WTC11 (cell line): ENCODE measurements at regions not wholly inside any gene's neighbourhood (a gene's known extent, or its start where the extent isn't known, plus 50 kb on each side); places are given as distances from the start of the nearest gene placed in this dataset.

Experiments
- ATAC-seq: fragments of 200-7000 bp; cut with Tn5 transposase; 2 replicates; pipeline ENCODE4 v1.10.0; 2021; ENCODE audit warnings: mild to moderate bottlenecking, moderate library complexity
- CTCF ChIA-PET: fragments of 300-600 bp; sonication (Branson Sonifier 250); formaldehyde crosslinking; loops from one replicate; lab custom pipeline; 2021; ENCODE audit warnings: antibody characterized with exemption; lab: Charles Lee
- POLR2A ChIA-PET: fragments of 350-600 bp; sonication (Branson Sonifier 250); formaldehyde crosslinking; loops from one replicate; lab custom pipeline; 2021; ENCODE audit warnings: antibody characterized with exemption; lab: Charles Lee
- DNase-seq: peaks from one replicate; pipeline ENCODE4 v3.0.0; 2021; ENCODE audit warnings: low spot score
- H3K27ac Mint-ChIP-seq: 2 replicates; pipeline ENCODE4 v1.8.0; 2021; ENCODE audit warnings: mixed read lengths
- H3K27me3 Mint-ChIP-seq: 2 replicates; pipeline ENCODE4 v1.8.0; 2021; ENCODE audit warnings: low read depth, mild to moderate bottlenecking, moderate library complexity, mixed read lengths
- H3K36me3 Mint-ChIP-seq: 2 replicates; pipeline ENCODE4 v1.8.0; 2021; ENCODE audit warnings: mixed read lengths
- H3K4me1 Mint-ChIP-seq: 2 replicates; pipeline ENCODE4 v1.8.0; 2022; ENCODE audit warnings: mixed read lengths
- H3K4me3 Mint-ChIP-seq: 2 replicates; pipeline ENCODE4 v1.8.0; 2021; ENCODE audit warnings: mild to moderate bottlenecking, moderate library complexity, mixed read lengths
- H3K9me3 Mint-ChIP-seq: 2 replicates; pipeline ENCODE4 v1.8.0; 2021; ENCODE audit warnings: mixed read lengths
- ATF1 ChIP-seq: sonication (generic); formaldehyde crosslinking; IDR thresholded peaks from 2 replicates; pipeline ENCODE4 v1.8.1; 2023; ENCODE audit warnings: mild to moderate bottlenecking, moderate library complexity, missing genetic modification reagents
- CDX4 ChIP-seq: fragments of 250-450 bp; sonication (Bioruptor Pico); IDR thresholded peaks from 2 replicates; pipeline ENCODE4 v1.9.0; 2021; ENCODE audit warnings: moderate library complexity, mild to moderate bottlenecking, inconsistent platforms, borderline replicate concordance
- CREM ChIP-seq: sonication (generic); formaldehyde crosslinking; IDR thresholded peaks from 2 replicates; pipeline ENCODE4 v1.8.1; 2022; ENCODE audit warnings: mild to moderate bottlenecking, missing genetic modification reagents, moderate library complexity
- E2F4 ChIP-seq: sonication (generic); formaldehyde crosslinking; IDR thresholded peaks from 2 replicates; pipeline ENCODE4 v1.8.1; 2022; ENCODE audit warnings: low read depth, mild to moderate bottlenecking, moderate library complexity, missing genetic modification reagents, borderline replicate concordance
- ERG ChIP-seq: fragments of 250-450 bp; sonication (Bioruptor Pico); IDR thresholded peaks from 2 replicates; pipeline ENCODE4 v1.8.0; 2021; ENCODE audit warnings: mild to moderate bottlenecking
- FOXJ3 ChIP-seq: sonication (generic); formaldehyde crosslinking; IDR thresholded peaks from 2 replicates; pipeline ENCODE4 v1.9.0; 2021; ENCODE audit warnings: missing genetic modification reagents, mild to moderate bottlenecking, borderline replicate concordance
- HMGA2 ChIP-seq: fragments of 250-450 bp; sonication (Bioruptor Pico); IDR thresholded peaks from 2 replicates; pipeline ENCODE4 v1.4.0; 2021; ENCODE audit warnings: mild to moderate bottlenecking, moderate library complexity
- IRF2 ChIP-seq: sonication (generic); formaldehyde crosslinking; IDR thresholded peaks from 2 replicates; pipeline ENCODE4 v1.8.0; 2022; ENCODE audit warnings: low read depth, missing genetic modification reagents, borderline replicate concordance
- JAZF1 ChIP-seq: fragments of 250-450 bp; sonication (Bioruptor Pico); IDR thresholded peaks from 2 replicates; pipeline ENCODE4 v1.9.0; 2021; ENCODE audit warnings: moderate library complexity, mild to moderate bottlenecking, inconsistent platforms
- JUN ChIP-seq: sonication (generic); formaldehyde crosslinking; IDR thresholded peaks from 2 replicates; pipeline ENCODE4 v1.8.0; 2023; ENCODE audit warnings: mild to moderate bottlenecking, missing genetic modification reagents
- MAX ChIP-seq: sonication (generic); formaldehyde crosslinking; IDR thresholded peaks from 2 replicates; pipeline ENCODE4 v1.8.0; 2022; ENCODE audit warnings: mild to moderate bottlenecking, missing genetic modification reagents
- NR1H2 ChIP-seq: sonication (generic); formaldehyde crosslinking; IDR thresholded peaks from 2 replicates; pipeline ENCODE4 v1.9.0; 2021; ENCODE audit warnings: mild to moderate bottlenecking, moderate library complexity, missing genetic modification reagents
- NR2C2 ChIP-seq: sonication (generic); formaldehyde crosslinking; IDR thresholded peaks from 2 replicates; pipeline ENCODE4 v1.8.0; 2022; ENCODE audit warnings: mild to moderate bottlenecking, missing genetic modification reagents
- TP53 ChIP-seq: sonication (generic); formaldehyde crosslinking; IDR thresholded peaks from 2 replicates; pipeline ENCODE4 v1.8.1; 2023; ENCODE audit warnings: mild to moderate bottlenecking, missing genetic modification reagents
- ZBTB43 ChIP-seq: sonication (generic); formaldehyde crosslinking; IDR thresholded peaks from 2 replicates; pipeline ENCODE4 v1.8.1; 2023; ENCODE audit warnings: mild to moderate bottlenecking, missing genetic modification reagents
- ZNF121 ChIP-seq: sonication (generic); formaldehyde crosslinking; IDR thresholded peaks from 2 replicates; pipeline ENCODE4 v1.8.0; 2023; ENCODE audit warnings: missing genetic modification reagents
- ZNF232 ChIP-seq: sonication (generic); formaldehyde crosslinking; IDR thresholded peaks from 2 replicates; pipeline ENCODE4 v1.8.0; 2022; ENCODE audit warnings: mild to moderate bottlenecking, missing genetic modification reagents
- ZNF425 ChIP-seq: fragments of 250-450 bp; sonication (Bioruptor Pico); conservative IDR thresholded peaks from 2 replicates; pipeline ENCODE4 v1.9.0; 2021; ENCODE audit warnings: mild to moderate bottlenecking
- microRNA-seq: library from miRNA; unstranded; fragments of <30 nt; microRNA quantifications from one replicate; pipeline ENCODE4 v1.2.0, GENCODE V29; 2022; ENCODE audit warnings: borderline number of aligned reads

- no peak for DNase-seq
- Mint-ChIP-seq H3K4me1 (peaks cover 2% of the 10 kb centered on the region), H3K27me3 (peaks cover 25% of the 10 kb centered on the region), H3K9me3 (no peaks in the 10 kb centered on the region), H3K27ac (no peak overlapping the region), H3K4me3 (no peak overlapping the region)
- no peak for ATAC-seq
- CTCF ChIA-PET = interaction anchor here (1.2 kb wide), 1 partner anchor 18 kb away, joined by 3 read pairs; no protein-coding TSS in a partner anchor
- POLR2A ChIA-PET = no interaction called here
- TF ChIP-seq ATF1 (no peak), ZNF121 (CRISPR knock-in tag) (no peak), NR2C2 (CRISPR knock-in tag) (no peak), CDX4 (no peak), HMGA2 (CRISPR knock-in tag) (no peak), TP53 (no peak), NR1H2 (CRISPR knock-in tag) (no peak), CREM (CRISPR knock-in tag) (no peak), ERG (CRISPR knock-in tag) (no peak), IRF2 (CRISPR knock-in tag) (no peak), ZBTB43 (no peak), MAX (CRISPR knock-in tag) (no peak), JAZF1 (CRISPR knock-in tag) (no peak), E2F4 (CRISPR knock-in tag) (no peak), ZNF425 (CRISPR knock-in tag) (no peak), FOXJ3 (CRISPR knock-in tag) (no peak), JUN (CRISPR knock-in tag) (no peak)
- TF ChIP-seq, all 79 proteins: peak for 0
- H3K36me3 Mint-ChIP-seq = no peaks in the 10 kb centered on the region
Measured at GRCh38 chr1:209531006-209531405, 52.5 kb upstream of the CAMK1G start.

- no peaks in the 10 kb centered on the region for H3K9me3 Mint-ChIP-seq
- POLR2A ChIA-PET = no interaction called here
- H3K27me3 Mint-ChIP-seq = peaks cover 28% of the 10 kb centered on the region
- no peak for TF ChIP-seq ZNF232 (CRISPR knock-in tag)
- no peaks in the 10 kb centered on the region for H3K36me3 Mint-ChIP-seq
- DNase-seq (no peak), ATAC-seq (no peak)
- peaks cover 5% of the 10 kb centered on the region for H3K4me1 Mint-ChIP-seq
- CTCF ChIA-PET = interaction anchor here (0.8 to 1.2 kb wide), 2 partner anchors 18 to 35 kb away, joined by 3 read pairs; no protein-coding TSS in a partner anchor
- H3K27ac Mint-ChIP-seq = no peak overlapping the region
- H3K4me3 Mint-ChIP-seq = no peak overlapping the region
Measured at GRCh38 chr1:209531549-209531948, 52.0 kb upstream of the CAMK1G start.

Small RNAs in the stretch of these regions (microRNA-seq; reads per million reads assigned to microRNA genes)
- gene MIR205 = 1,170 reads per million, percentile 90 among the genes with 10 or more reads in this experiment
